Cerebellar nuclear complex (tissue), 1 donor: ENCODE measurements at regions not wholly inside any gene's neighbourhood (a gene's known extent, or its start where the extent isn't known, plus 50 kb on each side); places are given as distances from the start of the nearest gene placed in this dataset.

ENCODE experiments used
- DNase-seq, 2 experiments: peaks; one replicate each; lab custom pipeline; 2025; lab: John Stamatoyannopoulos, UW

GRCh38 chr7:26040085-26040484 lies 111.9 kb upstream of the NFE2L3 start:
- no peak for DNase-seq

DNA sequence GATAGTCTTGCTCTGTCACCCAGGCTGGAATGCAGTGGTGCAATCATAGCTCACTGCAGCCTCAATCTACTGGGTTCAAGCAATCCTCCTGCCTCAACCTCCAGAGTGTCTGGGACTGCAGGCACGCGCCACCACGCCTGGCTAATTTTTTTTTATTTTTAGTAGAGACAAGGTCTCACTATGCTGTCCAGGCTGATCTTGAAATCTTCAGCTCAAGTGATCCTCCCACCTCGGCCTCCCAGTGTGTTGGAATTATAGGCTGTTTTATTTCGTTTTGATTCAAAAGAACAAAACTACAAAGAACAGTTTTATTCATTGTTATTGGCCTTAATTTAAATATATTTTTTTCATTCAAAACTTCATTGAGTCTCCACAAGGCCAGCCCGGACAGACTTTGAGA lies 109.8 kb upstream of the NFE2L3 start:
- DNase-seq = no peak

DNA sequence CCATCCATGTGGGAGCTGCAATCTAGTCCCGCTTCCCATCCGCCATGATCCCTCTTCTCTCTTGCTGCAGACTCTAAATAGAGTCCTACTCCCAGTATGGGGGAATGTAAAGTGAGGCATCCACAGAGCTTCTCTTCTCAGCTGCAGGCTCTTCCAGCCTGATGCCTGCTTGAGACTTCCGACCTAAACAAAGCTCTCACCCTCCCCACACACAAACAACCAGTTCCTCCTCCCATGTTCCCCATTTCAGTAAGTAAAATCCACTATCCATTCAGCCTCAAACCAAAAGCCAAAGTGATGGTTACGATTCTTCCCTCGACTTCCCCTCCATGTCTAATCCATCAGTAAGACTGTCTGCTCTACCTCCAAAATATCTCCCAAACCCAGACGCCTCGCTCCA lies 108.2 kb upstream of the NFE2L3 start:
- no peak for DNase-seq

- no peak for DNase-seq
Observed at GRCh38 chr7:26044320-26044719, 107.7 kb upstream of the NFE2L3 start.

GRCh38 chr7:26046150-26046549 lies 105.8 kb upstream of the NFE2L3 start:
- no peak for DNase-seq

DNA sequence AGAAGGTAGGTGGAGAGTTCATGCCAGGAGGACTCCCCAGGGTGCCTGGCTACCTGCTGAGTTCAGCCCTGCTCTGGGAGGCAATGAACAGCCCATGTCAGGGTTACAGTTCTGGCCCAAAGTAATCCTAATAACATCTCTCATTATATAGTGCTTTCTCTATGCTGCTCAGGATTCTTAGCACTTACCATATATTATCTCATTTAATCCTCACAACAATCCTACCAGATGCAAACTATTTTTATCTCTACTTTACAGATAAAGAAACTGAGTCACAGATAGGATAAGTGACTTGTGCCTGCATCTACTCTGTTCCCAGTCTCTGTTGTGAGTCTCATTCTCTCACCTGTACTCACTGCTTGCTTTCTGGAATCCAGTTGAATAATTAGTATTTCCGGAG lies 105.1 kb upstream of the NFE2L3 start:
- DNase-seq = no peak

DNA sequence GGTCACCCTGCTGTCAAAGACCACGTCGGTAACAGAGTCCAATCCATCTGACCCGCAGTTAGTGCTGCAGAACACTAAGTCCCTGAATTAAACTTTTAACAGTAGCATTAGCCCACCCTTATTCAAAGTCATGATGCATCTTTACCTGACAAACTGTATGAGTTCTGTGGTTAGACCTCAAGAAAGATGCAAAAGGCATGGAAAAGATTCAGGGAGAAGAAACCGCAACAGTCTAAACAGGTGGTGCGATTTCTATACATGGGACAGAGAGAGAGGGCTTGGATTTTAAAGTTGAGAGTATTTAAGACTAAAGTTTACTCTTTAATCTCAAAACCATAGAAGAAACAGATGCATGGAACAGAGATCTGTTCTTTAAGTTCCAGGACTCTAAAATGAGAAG lies 103.3 kb upstream of the NFE2L3 start:
- DNase-seq = no peak

- no peak for DNase-seq
Observed at GRCh38 chr7:26049081-26049480, 102.9 kb upstream of the NFE2L3 start.

DNA sequence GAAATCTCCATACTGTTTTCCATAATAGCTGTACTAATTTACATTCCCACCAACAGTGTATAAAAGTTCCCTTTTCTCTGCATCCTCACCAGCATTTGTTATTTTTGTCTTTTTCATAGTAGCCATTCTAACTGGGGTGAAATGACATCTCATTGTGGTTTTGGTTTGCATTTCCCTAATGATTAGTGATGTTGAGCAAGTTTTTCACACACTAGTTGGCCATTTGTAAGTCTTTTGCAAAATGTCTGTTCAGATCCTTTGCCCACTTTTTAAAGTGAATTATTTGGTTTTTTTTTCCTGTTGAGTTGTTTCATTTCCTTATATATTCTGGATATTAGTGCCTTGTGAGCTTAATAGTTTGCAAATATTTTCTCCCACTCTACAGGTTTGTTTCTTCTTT lies 101.0 kb upstream of the NFE2L3 start:
- DNase-seq = no peak

- DNase-seq = no peak
Observed at GRCh38 chr7:26052706-26053105, 99.3 kb upstream of the NFE2L3 start.

DNA sequence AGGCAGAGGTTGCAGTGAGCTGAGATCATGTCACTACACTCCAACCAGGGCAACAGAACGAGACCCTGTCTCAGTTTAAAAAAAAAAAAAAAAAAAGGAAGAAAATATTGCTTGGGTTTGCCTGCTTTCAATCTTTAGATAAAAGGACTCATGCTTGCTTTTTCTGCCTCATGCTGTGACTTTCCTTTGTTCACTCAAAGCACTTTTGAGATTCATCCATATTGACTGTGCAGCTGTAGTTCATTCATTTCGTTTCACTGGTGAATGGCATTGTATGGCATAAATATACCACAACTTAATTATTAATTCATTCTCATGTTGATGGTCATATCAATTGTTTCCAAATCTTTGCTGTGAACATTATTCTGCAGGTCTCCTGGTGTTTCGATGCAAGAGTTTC lies 97.6 kb upstream of the NFE2L3 start:
- DNase-seq = no peak

DNA sequence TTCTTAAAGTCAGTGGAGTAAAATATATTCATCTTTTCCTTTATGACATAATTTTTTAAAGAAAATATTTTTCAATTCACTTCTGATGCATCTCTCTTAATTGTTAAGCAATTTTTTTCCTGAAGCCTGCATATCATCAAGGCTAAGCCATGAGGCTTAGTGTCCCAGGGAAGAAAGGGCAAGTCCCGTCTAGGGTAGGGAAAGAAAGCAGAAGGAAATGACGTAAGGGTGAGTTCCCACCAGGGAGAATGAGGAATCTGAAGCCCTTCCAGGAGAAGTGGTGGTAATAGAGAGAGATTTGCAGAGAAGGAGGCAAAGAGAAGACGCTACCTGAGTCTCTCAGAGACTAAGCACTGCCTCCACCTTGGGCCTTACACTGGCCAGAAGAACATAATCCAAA lies 96.8 kb upstream of the NFE2L3 start:
- DNase-seq = no peak

- no peak for DNase-seq
Observed at GRCh38 chr7:26060733-26061677, 91.0 kb upstream of the NFE2L3 start.

DNA sequence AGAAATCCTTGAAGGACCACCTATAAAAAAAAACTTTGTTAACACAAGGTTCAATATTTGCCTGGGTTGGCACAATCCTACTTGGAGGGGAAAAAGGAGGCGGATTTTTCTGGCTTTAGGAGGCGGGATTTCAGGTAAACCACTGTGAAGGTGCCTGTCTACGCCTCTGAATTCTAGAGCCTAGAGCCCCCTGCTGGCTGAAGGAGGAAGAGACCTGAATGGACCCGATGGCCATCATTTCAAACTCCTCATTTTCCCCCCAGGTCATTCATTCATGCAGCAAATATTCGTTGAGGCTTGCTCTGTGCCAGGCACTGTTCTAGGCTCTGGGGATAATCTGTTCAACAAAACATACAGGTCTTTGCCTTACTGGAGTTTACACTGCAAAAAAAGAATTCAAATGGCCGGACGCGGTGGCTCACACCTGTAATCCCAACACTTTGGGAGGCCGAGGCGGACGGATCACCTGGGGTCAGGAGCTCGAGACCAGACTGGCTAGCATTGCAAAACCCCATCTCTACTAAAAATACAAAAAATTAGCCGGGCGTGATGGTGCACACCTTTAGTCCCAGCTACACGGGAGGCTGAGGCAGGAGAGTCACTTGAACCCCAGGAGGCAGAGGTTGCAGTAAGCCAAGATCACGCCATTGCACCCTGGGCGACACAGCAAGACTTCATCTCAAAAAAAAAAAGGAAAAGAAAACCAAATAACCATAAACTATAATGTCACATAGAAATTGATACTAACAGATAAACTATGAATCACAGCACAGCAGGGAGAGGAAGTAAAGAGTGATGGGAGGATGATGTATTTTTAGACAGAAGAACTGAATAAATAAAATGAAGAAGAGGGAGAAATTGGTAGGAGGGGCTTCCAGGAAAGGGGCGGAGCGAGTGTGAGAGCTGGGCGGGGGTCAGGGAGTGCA lies 90.1 kb upstream of the NFE2L3 start:
- DNase-seq = no peak

GRCh38 chr7:26065652-26066051 lies 86.3 kb upstream of the NFE2L3 start:
- DNase-seq = no peak

DNA sequence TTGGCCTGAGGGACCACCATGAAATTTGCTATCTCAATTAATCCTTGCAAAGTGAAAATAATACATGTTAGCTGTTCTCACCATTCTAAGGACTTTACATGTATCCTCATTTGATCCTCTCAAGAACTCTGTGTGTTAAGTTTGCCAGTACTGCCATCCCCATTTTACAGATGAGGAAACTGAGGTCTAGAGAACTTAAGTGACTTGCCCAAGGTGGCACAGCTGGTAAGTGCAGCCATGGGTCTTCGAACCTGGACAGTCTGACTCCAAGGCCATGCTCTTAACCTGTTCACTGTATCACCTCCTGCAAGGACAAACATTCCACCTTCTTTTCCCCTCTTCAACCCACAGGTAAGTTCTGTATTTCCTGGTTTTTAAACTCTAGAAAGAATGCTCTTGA lies 85.3 kb upstream of the NFE2L3 start:
- DNase-seq = no peak

GRCh38 chr7:26070290-26070689 lies 81.7 kb upstream of the NFE2L3 start:
- DNase-seq = no peak

- no peak for DNase-seq
Observed at GRCh38 chr7:26071622-26072456, 80.2 kb upstream of the NFE2L3 start.

DNA sequence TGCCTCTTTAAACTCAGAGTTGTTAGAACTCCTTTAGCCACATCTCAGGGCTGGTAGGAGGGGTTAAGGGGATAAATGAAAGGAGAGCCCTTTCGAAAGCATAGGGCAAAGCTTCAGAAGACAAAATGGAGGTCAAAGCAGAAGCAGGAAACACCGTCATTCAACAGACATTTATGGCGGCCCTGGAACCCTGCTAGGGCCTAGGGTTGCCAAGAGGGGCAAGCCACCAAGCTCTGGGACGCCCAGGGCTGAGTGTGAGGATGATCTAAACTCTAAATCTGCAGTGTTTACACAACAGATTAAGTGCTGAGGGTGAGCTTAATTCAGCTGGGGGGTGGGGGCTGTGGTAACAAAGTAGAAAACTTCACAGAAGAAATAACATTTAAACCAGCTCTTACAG lies 79.0 kb upstream of the NFE2L3 start:
- no peak for DNase-seq

GRCh38 chr7:26074919-26075318 lies 77.1 kb upstream of the NFE2L3 start:
- no peak for DNase-seq

GRCh38 chr7:26076691-26077090 lies 75.3 kb upstream of the NFE2L3 start:
- no peak for DNase-seq
